ENCODE measurements at regions not wholly inside any gene's neighbourhood (a gene's known extent, or its start where the extent isn't known, plus 50 kb on each side); places are given as distances from the start of the nearest gene placed in this dataset.

DNA sequence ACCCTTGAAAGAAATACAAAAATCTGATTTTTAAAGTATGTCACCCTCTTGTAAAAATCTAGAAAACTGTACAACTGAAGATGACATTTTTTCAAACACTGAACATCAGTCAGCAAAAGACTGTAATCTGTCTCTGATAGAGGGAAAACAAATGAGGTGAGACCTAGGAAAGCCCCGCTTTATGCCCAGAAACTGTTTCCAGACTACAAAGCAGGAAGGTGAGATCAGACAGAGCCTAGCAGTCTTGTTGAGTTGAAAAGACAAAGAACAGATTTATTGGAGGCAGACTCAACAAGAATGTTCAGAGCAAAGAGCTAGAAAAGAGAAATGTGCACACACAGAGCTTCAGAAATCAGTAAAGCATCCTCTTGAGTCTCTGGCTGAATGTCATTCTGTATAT, 873.6 kb downstream of the LRFN5 start:
- TF ChIP-seq, protein P1, sequence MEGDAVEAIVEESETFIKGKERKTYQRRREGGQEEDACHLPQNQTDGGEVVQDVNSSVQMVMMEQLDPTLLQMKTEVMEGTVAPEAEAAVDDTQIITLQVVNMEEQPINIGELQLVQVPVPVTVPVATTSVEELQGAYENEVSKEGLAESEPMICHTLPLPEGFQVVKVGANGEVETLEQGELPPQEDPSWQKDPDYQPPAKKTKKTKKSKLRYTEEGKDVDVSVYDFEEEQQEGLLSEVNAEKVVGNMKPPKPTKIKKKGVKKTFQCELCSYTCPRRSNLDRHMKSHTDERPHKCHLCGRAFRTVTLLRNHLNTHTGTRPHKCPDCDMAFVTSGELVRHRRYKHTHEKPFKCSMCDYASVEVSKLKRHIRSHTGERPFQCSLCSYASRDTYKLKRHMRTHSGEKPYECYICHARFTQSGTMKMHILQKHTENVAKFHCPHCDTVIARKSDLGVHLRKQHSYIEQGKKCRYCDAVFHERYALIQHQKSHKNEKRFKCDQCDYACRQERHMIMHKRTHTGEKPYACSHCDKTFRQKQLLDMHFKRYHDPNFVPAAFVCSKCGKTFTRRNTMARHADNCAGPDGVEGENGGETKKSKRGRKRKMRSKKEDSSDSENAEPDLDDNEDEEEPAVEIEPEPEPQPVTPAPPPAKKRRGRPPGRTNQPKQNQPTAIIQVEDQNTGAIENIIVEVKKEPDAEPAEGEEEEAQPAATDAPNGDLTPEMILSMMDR (conservative IDR thresholded peaks at IDR 0.05), result no peak
- TF ChIP-seq ZFX (IDR thresholded peaks at IDR 0.05), result no peak
- no peak overlapping the region for H3K27ac ChIP-seq

DNA sequence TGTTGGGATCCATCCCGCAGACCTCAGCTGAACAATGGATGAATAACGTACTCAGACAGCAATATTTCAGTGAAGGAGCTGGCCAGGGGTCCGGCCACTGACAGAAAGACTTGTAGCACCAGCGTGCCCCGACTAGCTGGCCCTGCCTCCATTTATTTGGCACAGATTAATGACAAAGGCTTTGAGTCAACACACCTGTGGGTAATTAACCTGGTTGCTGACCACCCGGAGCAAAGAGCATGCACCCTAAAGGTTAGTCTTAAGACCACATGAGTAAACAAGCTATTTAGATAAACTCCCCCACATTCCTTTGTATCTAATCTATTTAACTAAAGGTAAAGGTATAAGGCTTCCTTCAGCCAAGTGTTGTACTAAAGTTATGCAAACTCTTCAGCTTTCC, 868.6 kb downstream of the LRFN5 start:
- no peak overlapping the region for H3K27ac ChIP-seq
- no peak for TF ChIP-seq ZFX (IDR thresholded peaks at IDR 0.05)
- TF ChIP-seq, protein P1 (conservative IDR thresholded peaks at IDR 0.05), result no peak

DNA sequence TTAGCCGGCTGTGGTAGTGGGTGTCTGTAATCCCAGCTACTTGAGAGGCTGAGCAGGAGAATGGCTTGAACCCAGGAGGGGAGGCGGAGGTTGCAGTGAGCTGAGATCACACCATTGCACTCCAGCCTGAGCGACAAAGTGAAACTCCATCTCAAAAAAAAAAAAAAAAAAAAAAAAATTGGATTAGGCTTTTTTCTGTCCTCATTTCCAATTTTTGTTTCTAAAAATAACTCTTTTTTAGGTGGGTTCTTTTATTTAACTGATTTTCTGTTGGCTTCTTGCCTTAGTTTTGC, 863.7 kb downstream of the LRFN5 start:
- H3K27ac ChIP-seq, result no peak overlapping the region
- TF ChIP-seq, protein P1 (conservative IDR thresholded peaks at IDR 0.05), result no peak
- no peak for TF ChIP-seq ZFX (IDR thresholded peaks at IDR 0.05)

DNA sequence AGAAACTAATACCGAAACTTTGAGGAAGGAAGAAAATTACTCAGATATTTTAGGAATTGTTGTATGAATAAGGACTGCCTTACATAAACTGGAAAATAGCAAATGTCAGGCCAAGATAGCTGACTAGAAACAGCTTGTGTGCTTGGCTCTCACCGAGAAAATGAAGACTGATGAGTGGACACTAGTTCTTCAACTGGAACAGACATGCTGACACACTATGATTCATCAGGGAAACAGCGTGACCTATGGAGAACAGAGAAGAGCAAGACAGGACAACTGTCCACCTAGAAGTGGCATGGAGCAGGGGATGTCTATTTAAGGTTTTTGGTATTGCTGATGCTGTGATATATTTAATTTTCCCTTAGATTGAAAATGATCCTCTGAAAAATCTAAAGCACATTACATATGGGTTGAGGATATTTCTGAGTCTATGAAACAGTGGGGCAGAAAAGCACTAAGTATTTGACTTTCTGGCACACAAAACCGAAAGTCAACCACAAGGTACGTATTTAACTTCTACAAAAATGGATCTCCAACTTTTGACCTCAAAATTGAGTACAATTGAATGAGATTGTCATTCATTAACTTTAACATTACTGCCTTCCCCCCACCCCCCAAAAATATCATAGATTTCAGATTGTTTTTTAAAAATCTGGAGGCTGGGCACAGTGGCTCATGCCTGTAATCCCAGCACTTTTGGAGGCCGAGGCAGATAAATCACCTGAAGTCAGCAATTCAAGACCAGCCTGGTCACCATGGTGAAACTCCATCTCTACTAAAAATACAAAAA, 863.2 kb downstream of the LRFN5 start:
- H3K27ac ChIP-seq, result no peak overlapping the region
- TF ChIP-seq ZFX (IDR thresholded peaks at IDR 0.05), result no peak
- TF ChIP-seq, protein P1 (conservative IDR thresholded peaks at IDR 0.05), result no peak

DNA sequence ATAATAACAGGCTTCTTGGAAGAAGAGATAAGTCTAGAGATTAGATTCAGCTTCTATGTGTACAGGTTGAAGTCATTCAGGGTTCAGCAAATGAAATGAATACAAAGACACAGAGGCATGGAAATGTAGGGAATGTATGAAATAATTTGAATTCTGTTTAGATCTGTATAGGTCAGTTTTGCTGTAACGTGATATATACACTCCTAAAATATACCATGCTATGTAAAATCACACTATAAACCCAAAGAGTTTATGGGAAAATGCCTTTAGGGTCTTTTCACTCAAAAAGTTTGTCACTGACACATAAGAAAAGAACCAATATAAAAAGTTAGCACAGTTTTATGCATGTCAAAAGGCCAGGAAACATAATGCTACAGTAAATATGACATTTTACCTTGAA, 854.0 kb downstream of the LRFN5 start:
- H3K27ac ChIP-seq, result no peak overlapping the region
- no peak for TF ChIP-seq ZFX (IDR thresholded peaks at IDR 0.05)
- TF ChIP-seq, protein P1 (conservative IDR thresholded peaks at IDR 0.05), result no peak

DNA sequence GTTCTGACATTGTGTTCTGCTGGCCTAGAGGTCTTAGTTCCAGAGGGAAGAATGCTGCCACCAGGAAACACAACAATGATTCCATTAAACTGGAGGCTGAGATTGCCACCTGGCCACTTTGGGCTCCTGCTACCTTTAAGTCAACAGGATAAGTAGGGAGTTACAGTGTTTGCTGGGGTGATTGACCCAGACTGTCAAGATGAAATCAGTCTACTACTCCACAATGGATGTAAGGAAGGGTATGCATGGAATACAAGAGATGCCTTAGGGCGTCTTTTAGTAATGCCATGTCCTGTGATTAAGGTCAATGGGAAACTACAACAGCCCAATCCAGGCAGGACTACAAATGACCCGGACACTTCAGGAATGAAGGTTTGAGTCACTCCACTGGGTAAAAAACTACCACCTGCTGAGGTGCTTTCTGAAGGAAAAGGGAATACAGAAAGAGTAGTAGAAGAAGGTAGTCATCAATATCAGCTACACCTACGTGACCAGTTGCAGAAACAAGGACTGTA, 852.6 kb downstream of the LRFN5 start:
- H3K27ac ChIP-seq, result no peak overlapping the region
- TF ChIP-seq, protein P1 (conservative IDR thresholded peaks at IDR 0.05), result no peak
- no peak for TF ChIP-seq ZFX (IDR thresholded peaks at IDR 0.05)

DNA sequence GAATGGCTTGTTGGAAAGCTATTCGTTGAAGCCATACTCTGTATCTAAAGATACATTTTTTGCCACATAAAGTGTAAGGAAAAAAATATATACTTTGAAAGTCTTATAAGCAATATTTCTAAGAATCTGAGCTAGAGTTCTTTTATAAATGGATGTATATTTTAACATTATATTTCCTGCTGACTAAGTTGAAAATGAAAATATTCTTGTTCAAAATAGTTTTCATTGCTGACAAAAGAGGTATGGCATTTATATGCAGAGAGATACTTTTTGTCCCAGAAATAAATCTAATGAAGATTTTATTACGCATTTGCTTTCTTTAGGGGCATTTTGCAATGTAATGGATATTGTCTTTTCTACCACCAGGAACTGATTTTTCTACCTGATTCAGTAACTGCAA, 834.9 kb downstream of the LRFN5 start:
- TF ChIP-seq, protein P1 (conservative IDR thresholded peaks at IDR 0.05), result no peak
- H3K27ac ChIP-seq, result no peak overlapping the region
